NCI-H146 treated with DMSO at 0.1 percent for 48 hours (cell line): ENCODE measurements at regions not wholly inside any gene's neighbourhood (a gene's known extent, or its start where the extent isn't known, plus 50 kb on each side); places are given as distances from the start of the nearest gene placed in this dataset.

ENCODE experiments used
- DNase-seq: peaks from one replicate; lab custom pipeline; 2025; ENCODE audit not compliant: unreplicated experiment; lab: John Stamatoyannopoulos, UW

DNA sequence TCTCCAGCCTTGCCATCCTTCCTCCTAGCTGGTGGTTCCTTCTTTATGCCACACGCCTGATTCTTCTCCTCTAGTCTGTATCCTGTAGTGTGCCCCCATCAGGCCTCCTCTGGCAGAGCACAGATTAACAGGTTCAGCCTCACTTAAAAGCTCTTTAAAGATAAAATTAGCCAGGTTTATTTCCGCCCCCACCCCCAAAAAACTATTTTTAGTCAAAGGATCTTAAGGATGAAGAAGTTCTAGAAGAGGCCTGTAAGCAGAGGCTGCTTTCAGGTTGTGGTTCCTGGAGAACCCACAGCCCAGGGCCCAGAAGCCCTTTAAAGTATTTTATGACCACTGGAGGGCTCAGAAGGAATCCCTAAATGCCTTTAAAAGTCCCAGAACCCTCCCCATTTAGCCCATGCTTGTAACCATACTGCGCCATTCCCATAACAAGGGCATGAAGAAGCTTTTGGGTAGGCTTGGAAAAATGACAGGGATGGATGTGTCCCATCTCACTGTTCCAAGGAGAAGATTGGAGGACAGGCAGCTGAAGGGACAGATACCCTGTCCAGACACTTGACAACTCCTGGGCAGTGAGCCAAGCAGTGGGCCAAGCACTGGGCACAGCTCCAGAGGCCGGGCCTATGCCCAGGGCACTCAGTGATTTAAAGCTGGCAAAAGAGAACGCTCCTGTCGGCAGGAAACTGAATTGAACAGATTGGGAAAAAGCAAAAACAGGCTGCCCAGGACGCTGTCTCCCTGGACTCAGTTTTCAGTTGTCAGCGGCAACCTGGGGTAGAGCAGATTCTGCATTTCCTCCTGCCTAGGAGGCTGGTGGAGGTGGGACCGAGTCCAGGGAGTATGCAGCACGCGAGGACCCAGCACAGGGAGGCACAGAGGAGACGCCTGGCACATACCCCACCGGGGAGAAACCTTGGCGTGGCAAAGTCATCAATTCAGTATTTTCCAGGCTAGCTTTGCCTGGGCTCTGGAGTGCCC, 106.3 kb upstream of the SSBP2 start:
- DNase-seq = no peak

DNA sequence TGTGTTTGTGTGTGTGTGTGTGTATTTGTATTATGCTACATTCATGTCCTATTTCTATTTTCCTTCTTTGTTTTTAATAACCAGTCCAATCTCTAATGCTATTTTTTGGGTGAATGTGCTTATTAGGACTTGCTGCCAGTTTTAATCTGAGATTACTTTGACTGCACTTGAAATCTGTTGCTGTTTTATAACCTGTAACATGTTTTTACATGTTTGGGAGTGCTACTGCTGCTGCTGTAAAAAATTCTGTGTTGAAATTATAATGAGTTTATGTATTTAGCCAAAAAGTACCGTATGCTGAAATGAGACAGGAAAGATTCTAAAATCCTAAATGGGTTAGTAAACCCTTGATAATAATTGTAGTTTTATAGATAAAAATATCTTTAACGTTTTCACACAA, 104.7 kb upstream of the SSBP2 start:
- DNase-seq = no peak

DNA sequence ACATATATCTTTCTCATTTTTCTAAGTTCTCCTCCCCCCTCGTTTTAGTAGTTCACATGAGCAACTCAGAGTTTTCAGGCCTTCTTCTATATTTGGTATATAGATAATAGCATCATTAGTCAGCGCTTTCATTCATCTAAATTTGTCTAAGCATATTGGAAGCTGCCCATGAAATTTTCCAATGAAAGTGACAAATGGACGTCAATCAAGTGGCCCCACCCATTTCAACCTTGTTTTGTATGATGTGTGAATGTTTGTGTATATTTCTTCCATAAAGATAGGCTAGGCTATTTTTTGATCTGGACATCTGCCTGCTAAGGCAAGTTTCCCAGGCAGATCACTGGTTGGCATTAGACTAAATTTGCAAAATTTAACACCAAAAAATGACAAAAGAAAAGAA, 104.0 kb upstream of the SSBP2 start:
- DNase-seq = peak; percentile 4

DNA sequence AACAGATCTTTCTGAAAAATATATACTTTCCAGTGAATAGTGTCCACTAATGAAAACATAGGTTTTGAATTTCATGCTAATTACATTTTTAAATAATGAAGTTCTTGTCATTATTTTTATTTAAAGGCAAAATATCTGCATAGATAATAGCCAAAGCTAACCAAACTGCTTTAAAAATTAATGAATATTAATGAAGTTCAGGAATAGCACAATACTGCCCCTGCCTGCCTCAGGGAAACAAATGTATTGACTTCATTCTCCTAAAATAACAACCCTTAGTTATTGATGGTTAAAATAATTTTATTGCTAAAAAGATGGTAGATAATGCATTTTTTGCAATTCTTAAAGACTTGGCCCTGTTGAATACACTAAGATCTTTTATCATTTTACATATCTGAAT, 103.6 kb upstream of the SSBP2 start:
- DNase-seq = no peak

DNA sequence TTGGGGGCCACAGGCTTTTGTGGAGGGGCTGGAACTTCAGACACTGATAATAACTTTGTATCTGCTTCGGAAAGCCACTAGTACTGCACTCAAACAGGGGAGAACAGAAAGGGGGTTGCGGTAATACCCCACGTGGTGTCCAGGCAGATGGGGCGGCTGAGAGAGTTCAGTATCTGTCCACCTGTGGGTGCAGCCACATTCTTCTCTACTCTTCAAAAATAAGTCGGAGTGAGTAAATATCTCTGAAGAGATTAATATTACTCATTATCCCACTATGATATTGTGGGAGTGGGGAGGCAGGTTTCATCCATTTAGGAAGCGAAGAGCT, 102.1 kb upstream of the SSBP2 start:
- DNase-seq = no peak

DNA sequence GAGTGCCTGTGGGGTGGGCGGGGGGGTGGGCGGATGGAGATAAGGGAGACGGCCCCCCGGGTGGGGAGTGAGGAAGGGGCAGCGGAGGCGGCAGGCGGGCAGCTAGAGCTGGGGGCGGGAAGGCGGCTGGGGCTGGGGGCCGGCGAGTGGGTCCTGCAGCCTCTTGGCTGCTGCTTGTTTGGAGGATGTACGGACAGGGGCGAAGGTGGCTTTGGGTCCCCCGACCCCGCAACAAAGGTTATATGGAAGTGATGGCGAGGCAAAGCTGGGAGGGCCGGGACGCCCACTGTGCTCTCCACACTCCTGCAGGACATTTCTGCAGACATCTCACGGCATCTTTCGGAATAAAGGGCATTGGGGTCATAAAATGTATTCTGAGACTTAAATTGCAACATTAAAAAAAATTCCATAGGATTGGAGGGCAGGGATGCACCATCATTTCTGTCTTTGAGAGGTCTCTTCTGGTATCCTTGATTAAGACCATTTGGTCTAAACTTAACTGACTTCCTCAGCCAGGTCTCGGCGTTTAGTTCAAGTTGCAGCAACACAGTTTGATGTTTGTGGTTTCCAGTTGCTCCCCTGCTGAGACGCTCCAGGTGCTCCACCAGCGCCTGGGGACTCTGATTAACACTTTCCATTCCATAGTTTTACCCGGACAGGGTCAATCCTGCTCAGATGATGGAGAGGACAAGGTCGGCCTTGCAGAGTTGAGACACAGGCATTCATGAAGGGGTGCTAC, 101.6 kb upstream of the SSBP2 start:
- DNase-seq = peak; percentile 56

DNA sequence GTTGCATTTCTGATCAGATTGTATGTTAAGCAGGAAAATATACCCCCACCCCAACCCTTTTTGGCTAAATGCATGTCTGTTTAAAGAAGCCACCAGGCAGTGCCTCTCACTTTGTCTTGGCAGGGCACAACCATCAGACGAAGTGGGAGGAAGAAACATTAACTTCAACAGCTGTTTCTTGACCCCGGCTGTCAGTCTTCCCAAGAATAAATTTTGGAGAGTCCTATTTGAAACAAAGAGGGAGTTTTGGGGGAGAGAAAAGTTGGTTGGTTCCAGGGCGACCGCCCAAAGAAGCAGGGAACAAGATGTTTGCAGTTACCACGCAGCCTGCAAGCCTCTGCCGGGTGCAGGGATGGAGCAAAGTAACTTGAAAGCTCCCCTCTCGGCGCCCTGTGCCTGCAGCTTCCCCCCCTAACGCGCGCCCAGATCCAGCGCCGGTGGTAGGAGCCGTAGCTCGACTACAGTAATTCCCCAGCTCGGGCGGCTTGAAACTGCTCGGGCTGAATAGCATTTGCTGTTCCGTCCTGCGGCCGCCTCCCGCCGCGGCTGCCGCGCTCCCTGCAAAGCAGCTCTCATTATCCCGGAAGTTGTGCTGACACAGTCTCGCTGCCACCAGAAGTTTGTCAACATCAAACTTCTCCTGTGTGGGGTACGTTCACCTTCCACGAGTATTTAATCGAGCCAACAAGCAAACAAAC, 100.7 kb upstream of the SSBP2 start:
- peak; percentile 62 for DNase-seq

DNA sequence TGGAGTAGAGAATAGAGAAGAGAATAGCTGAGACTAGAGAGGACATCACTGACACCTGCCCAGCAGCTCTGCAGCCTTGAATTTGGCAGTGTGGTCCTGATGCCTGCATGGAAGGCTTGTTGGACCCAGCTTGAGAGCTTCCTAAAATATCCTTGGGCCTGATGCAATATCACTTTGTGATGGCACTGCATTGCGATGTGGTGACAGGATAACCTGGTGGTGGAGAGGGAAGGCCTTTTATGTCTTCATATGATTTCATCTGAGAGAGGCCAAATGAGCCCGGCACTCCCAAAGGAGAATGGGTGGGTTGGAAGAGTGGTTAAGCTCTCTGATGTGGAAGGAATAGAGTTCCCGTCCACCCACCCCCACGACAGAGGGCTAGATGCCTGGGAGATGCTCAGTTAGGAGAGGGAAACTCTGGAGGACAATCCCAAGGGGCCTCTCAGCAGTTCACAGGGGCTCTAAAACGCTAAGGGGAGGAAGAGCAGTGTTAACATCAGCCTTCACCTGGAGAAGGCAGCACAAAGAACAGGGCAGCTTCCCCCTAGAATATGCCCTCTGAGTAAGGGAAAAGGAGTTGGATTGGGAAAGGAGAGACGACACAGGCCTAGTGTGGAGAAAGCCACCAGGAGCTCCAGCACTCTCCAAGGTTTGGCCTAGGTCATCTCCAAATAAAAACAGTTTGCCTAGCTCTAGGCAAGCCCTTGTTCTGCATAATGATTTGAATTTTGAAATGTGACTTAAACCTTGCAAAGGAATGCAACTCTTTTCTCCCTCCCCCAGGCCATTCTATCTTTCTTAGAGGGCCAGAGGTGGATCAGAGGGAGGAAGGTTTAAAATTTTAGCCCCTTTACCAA, 99.8 kb upstream of the SSBP2 start:
- no peak for DNase-seq

- no peak for DNase-seq
Observed at GRCh38 chr5:81849770-81850367, 99.0 kb upstream of the SSBP2 start.

DNA sequence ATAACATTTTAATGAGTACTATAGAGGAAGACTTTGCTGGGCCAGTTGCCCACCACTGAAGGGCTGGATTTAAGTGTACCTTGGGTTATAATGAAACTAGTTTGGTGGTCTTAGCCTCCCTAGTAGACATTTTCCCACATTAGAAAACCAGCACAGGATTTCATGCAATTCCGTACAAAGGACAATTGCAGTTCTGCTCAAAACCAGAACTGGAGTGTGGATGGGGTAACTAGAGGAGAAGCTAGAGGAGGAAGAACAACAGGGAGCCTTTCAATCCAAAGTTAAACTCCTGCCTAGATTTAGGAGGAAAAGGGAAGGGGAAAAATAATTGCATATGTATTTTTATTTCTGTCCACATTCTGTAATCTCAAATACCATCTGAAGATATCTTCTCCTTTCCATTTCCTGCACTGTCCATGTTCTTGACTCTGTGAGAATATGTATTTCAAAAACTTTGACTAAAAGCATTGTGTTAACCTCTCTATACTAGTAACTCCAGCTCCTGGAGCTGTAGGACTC, 97.5 kb upstream of the SSBP2 start:
- DNase-seq = no peak

- no peak for DNase-seq
Observed at GRCh38 chr5:81846301-81846700, 95.4 kb upstream of the SSBP2 start.

DNA sequence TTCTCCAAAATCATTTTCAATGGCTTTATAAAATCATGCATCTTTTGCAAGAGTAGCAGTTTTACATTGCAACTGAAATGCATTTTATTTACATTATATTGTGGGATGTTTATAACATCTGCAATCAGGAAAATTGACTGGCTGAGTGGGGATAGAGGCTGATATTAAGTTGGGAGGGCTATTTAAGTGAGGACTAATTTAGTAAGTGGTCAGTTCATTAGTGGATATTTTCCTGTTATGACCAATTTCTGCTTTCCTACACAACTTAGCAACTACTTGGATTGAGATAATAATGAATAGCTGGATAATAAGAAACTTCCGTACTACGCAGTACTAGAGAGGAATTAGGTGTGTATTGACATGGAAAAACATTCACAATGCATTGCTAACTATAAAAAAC, 92.9 kb upstream of the SSBP2 start:
- DNase-seq = no peak

DNA sequence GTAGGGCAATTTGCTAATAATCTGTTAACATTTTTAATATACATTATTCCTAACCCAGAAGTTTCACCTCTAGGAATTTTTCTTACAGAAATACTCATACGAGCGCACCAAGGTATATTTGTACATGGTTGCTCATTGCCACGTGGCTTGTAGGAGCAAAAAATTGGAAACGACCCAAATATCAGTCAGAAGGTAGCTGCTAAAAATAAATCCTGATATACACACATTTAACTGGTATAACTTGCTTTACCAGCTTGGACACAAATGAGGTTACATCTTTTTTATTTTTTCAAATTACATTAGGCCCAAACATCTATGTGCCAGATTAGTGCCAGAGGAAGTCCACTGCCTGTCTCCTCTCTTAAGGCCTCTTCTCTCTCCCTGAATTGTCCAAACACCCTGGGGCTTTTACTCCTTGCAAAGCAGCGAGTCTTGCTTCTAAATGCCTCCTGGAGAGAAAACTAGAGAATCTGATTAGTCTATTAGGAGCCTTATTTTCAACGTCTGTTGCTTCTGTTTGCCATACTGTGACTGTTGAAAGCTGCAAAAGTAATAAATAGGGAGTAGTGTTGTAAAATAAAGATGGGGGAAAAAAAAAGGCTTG, 92.0 kb upstream of the SSBP2 start:
- no peak for DNase-seq

DNA sequence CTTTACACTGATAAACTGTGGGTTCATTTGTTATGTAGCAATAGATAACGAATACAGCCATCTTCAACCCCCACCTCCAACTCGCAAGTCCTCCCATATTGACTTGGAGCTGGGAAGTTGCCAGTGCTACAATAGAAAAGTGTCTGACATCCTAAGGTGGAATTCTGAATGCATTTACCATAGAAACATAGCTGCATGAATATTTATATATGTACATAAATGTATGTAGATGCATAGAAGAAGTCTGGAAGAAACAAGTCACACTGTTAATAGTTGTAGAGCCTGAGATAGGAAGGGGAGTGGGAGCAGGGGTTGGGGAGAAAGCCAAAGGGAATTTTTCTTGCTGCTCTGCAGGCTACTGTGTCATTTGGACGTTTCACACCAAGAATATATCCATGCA, 88.1 kb upstream of the SSBP2 start:
- no peak for DNase-seq

DNA sequence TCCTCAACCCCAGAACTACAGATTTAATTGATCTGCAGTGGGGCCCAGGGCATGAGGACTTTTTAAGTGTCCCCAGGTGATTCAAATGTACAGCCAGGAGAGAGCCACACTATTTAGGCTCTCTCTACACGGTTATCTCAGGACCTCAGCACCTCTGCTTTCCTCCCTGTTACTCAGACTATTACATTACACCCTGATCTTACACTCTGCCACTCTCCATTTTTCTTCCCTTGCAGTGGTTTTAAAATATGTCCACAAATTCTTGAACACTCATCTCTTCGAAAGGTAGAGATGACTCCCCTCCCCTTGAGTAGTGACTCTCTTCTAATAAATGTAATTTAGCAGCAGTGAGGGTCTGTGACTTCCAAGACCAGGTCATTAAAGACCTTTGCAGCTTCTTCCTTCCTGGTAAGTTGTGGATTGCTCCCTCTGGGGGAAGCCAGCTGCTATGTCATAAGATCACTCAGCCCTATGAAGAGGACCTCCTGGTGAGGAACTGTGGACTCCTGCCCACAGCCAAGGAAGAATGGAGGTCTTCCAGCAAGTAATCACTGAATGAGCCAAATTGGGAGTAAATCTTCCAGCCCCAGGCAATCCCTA, 87.5 kb upstream of the SSBP2 start:
- no peak for DNase-seq

GRCh38 chr5:81837667-81838306, 86.9 kb upstream of the SSBP2 start:
- DNase-seq = no peak

DNA sequence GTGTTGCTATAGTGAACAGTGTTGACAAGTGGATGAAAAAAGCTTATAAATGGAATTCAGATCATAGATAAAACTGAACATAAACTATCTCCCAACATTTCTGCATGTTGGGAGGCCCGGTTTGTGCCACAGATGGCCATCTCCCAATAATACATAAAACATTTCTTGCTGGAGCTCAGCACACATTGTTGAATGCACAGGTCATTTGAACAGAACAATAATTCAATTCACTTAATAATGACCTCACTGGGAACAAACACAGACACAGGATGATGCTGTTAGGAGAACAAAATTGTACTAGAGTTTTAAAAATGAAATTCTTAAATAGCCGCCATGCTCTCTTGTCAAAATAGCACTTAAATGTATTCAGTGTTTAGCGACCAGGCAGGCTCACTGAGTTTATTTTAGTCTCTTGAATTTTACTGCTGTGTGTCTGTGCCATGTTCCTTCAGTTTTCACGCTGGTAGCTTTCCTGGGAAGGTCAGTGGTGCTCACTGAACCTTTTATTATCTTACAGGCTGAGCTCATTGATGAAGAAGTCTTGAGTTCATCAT, 85.0 kb upstream of the SSBP2 start:
- DNase-seq = no peak

- DNase-seq = no peak
Observed at GRCh38 chr5:81834021-81834660, 83.2 kb upstream of the SSBP2 start.
